HEK293T (cell line): ENCODE measurements at regions not wholly inside any gene's neighbourhood (a gene's known extent, or its start where the extent isn't known, plus 50 kb on each side); places are given as distances from the start of the nearest gene placed in this dataset.

Experiments used
- ARNT ChIP-seq: fragments of 450-650 bp; IDR thresholded peaks from 2 replicates; pipeline ENCODE4 v1.6.1; 2017; ENCODE audit warnings: mild to moderate bottlenecking
- BHLHE40 ChIP-seq: fragments of 450-650 bp; IDR thresholded peaks from 2 replicates; pipeline ENCODE4 v1.6.1; 2016; ENCODE audit warnings: mild to moderate bottlenecking, moderate library complexity, borderline replicate concordance
- ELF4 ChIP-seq: fragments of 450-650 bp; IDR thresholded peaks from 2 replicates; pipeline ENCODE4 v1.6.1; 2017; ENCODE audit warnings: antibody characterized with exemption
- FOXA1 ChIP-seq: fragments of 450-650 bp; IDR thresholded peaks from 2 replicates; pipeline ENCODE4 v1.6.1; 2016; ENCODE audit warnings: mild to moderate bottlenecking
- FOXM1 ChIP-seq: fragments of 450-650 bp; IDR thresholded peaks from 2 replicates; pipeline ENCODE4 v1.6.1; 2017; ENCODE audit warnings: mild to moderate bottlenecking, borderline replicate concordance
- HDGF ChIP-seq: fragments of 450-650 bp; IDR thresholded peaks from 2 replicates; pipeline ENCODE4 v1.6.1; 2017; ENCODE audit warnings: antibody characterized with exemption, borderline replicate concordance
- L3MBTL2 ChIP-seq: fragments of 450-650 bp; conservative IDR thresholded peaks from 2 replicates; pipeline ENCODE4 v1.6.1; 2016; ENCODE audit warnings: mild to moderate bottlenecking
- LEF1 ChIP-seq: fragments of 450-650 bp; IDR thresholded peaks from 2 replicates; pipeline ENCODE4 v1.6.1; 2017; ENCODE audit warnings: mild to moderate bottlenecking, borderline replicate concordance
- NFRKB ChIP-seq: fragments of 450-650 bp; IDR thresholded peaks from 2 replicates; pipeline ENCODE4 v1.6.1; 2016; ENCODE audit warnings: mild to moderate bottlenecking, moderate library complexity
- PKNOX1 ChIP-seq: fragments of 450-650 bp; IDR thresholded peaks from 2 replicates; pipeline ENCODE4 v1.6.1; 2016
- SP1 ChIP-seq: fragments of 450-650 bp; IDR thresholded peaks from 2 replicates; pipeline ENCODE4 v1.6.1; 2017
- SUZ12 ChIP-seq: fragments of 450-650 bp; IDR thresholded peaks from 2 replicates; pipeline ENCODE4 v1.6.1; 2016; ENCODE audit warnings: mild to moderate bottlenecking
- TARDBP ChIP-seq: fragments of 450-650 bp; IDR thresholded peaks from 2 replicates; pipeline ENCODE4 v1.6.1; 2016

- TF ChIP-seq HDGF (no peak), FOXM1 (no peak), TARDBP (no peak), PKNOX1 (no peak), NFRKB (no peak), LEF1 (no peak), ARNT (no peak), L3MBTL2 (no peak), SP1 (no peak), FOXA1 (no peak), SUZ12 (no peak), BHLHE40 (no peak), ELF4 (no peak)
These were observed 844.3 kb downstream of the KCNT2 start for GRCh38 chr1:195763907-195764374.
